A549 (cell line): ENCODE measurements at regions not wholly inside any gene's neighbourhood (a gene's known extent, or its start where the extent isn't known, plus 50 kb on each side); places are given as distances from the start of the nearest gene placed in this dataset.

Experiments
- ATAC-seq, 2 experiments: fragments of 200-7000 bp in 1 of 2; fragments of >200 bp in 1 of 2; cut with Nextera tagmentation in 1 of 2; cut with Tn5 transposase in 1 of 2; 3 replicates each; pipeline versions ENCODE4 v1.8.0 to v1.9.1; 2018 to 2020; ENCODE audit warnings: mild to moderate bottlenecking in 1 of 2, moderate library complexity in 1 of 2
- CTCF ChIA-PET: fragments of 300-600 bp; sonication (Branson Sonifier 250); formaldehyde crosslinking; extraction: SDS; loops from one replicate; lab custom pipeline; 2021; ENCODE audit warnings: antibody characterized with exemption, inconsistent platforms; lab: Yijun Ruan, JAX
- POLR2A ChIA-PET: fragments of 350-600 bp; formaldehyde crosslinking; extraction: SDS; loops from one replicate; lab custom pipeline; 2021; ENCODE audit warnings: antibody characterized with exemption, inconsistent platforms; lab: Yijun Ruan, JAX
- DNase-seq, 2 experiments: peaks; one replicate each; pipeline versions ENCODE4 v3.0.0 to v3.0.0-alpha.2; 2011 to 2016; ENCODE audit warnings: low read depth in 1 of 2, low spot score in 1 of 2
- FAIRE-seq: peaks from 2 replicates; lab custom pipeline; 2011; peaks lifted over from hg19 to GRCh38; lab: Jason Lieb, UNC
- H3K27ac ChIP-seq, 2 experiments: fragments of >200 bp; sonication (Bioruptor Twin); formaldehyde crosslinking; 3 replicates each; pipeline ENCODE4 v1.5.1; 2016 to 2017
- H3K4me1 ChIP-seq: fragments of >200 bp; sonication (Bioruptor Twin); formaldehyde crosslinking; 3 replicates; pipeline ENCODE4 v1.6.1; 2016
- H3K4me2 ChIP-seq: fragments of >200 bp; sonication (Bioruptor Twin); formaldehyde crosslinking; 3 replicates; pipeline ENCODE4 v1.6.1; 2016
- H3K4me3 ChIP-seq: fragments of >200 bp; sonication (Bioruptor Twin); formaldehyde crosslinking; 3 replicates; pipeline ENCODE4 v1.5.1; 2016
- H3K9me3 ChIP-seq: fragments of >200 bp; sonication (Bioruptor Twin); formaldehyde crosslinking; 3 replicates; pipeline ENCODE4 v1.6.1; 2016
- CBX2 ChIP-seq: fragments of 200-600 bp; sonication (generic); IDR thresholded peaks from 2 replicates; pipeline ENCODE4 v1.6.1; 2016; ENCODE audit warnings: low read depth, mild to moderate bottlenecking, borderline replicate concordance
- ESRRA ChIP-seq: fragments of 150-350 bp; IDR thresholded peaks from 2 replicates; pipeline ENCODE4 v1.6.1; 2014; ENCODE audit warnings: mild to moderate bottlenecking, low read length, borderline replicate concordance
- FOSL2 ChIP-seq, 2 experiments: fragments of 450-650 bp in 1 of 2; fragments of >200 bp in 1 of 2; sonication (Bioruptor Twin) in 1 of 2; formaldehyde crosslinking; IDR thresholded peaks; 2 replicates each; pipeline versions ENCODE4 v1.5.0 to v1.6.1; 2016 to 2020; ENCODE audit warnings: mild to moderate bottlenecking in 1 of 2, moderate library complexity in 1 of 2
- FOXS1 ChIP-seq: fragments of 250-450 bp; sonication (Bioruptor Pico); IDR thresholded peaks from 2 replicates; pipeline ENCODE4 v1.5.0; 2020; ENCODE audit warnings: mild to moderate bottlenecking, moderate library complexity
- HOXA7 ChIP-seq: fragments of 250-450 bp; sonication (Bioruptor Pico); IDR thresholded peaks from 2 replicates; pipeline ENCODE4 v1.5.0; 2020; ENCODE audit warnings: mild to moderate bottlenecking, moderate library complexity
- HOXB13 ChIP-seq: fragments of 250-450 bp; sonication (Bioruptor Pico); IDR thresholded peaks from 2 replicates; pipeline ENCODE4 v1.5.0; 2020; ENCODE audit warnings: low read depth, mild to moderate bottlenecking, moderate library complexity
- KDM5A ChIP-seq: fragments of 200-600 bp; sonication (generic); IDR thresholded peaks from 2 replicates; pipeline ENCODE4 v1.6.1; 2016; ENCODE audit warnings: antibody characterized with exemption, mild to moderate bottlenecking
- POLR2A ChIP-seq: IDR thresholded peaks from 2 replicates; pipeline ENCODE4 v1.6.1; 2012; ENCODE audit warnings: mild to moderate bottlenecking, low read length
- RARB ChIP-seq: fragments of 250-450 bp; sonication (Bioruptor Pico); IDR thresholded peaks from 2 replicates; pipeline ENCODE4 v1.8.0; 2021; ENCODE audit warnings: mild to moderate bottlenecking, moderate library complexity
- RFX5 ChIP-seq: fragments of 450-650 bp; IDR thresholded peaks from 2 replicates; pipeline ENCODE4 v1.7.1; 2014; ENCODE audit warnings: antibody characterized with exemption, mild to moderate bottlenecking, moderate library complexity
- SMC3 ChIP-seq: fragments of >200 bp; sonication (Bioruptor Twin); formaldehyde crosslinking; IDR thresholded peaks from 3 replicates; pipeline ENCODE4 v1.6.1; 2018; ENCODE audit warnings: inconsistent platforms
- USF2 ChIP-seq: fragments of 450-650 bp; IDR thresholded peaks from 2 replicates; pipeline ENCODE4 v1.6.1; 2014; ENCODE audit warnings: antibody characterized with exemption
- ZFP36 ChIP-seq: fragments of 450-650 bp; IDR thresholded peaks from 2 replicates; pipeline ENCODE4 v1.6.1; 2014; ENCODE audit warnings: borderline replicate concordance; ENCODE audit not compliant: partially characterized antibody
- WGBS: methylation state at CpG from one replicate; pipeline ENCODE4 v1.1.6; 2017; ENCODE audit errors: missing lambda C conversion rate; 5-methylcytosine and 5-hydroxymethylcytosine counted together
- TF ChIP-seq, protein P1 (sequence below): IDR thresholded peaks from 2 replicates; pipeline ENCODE4 v1.6.1; 2012; ENCODE audit warnings: low read depth, borderline replicate concordance
- TF ChIP-seq, protein P2 (sequence below): fragments of 150-350 bp; IDR thresholded peaks from 2 replicates; pipeline ENCODE4 v1.6.1; 2014; ENCODE audit warnings: low read depth, mild to moderate bottlenecking, low read length
- TF ChIP-seq, protein P3 (sequence below): fragments of >200 bp; sonication (Bioruptor Twin); formaldehyde crosslinking; IDR thresholded peaks from 2 replicates; pipeline ENCODE4 v1.6.1; 2016

GRCh38 chr7:96832092-96832662 lies 122.5 kb upstream of the SEM1 start (continued):
- TF ChIP-seq FOXS1 (CRISPR knock-in tag) (no peak), CBX2 (no peak), USF2 (no peak), KDM5A (no peak)
- TF ChIP-seq, all 56 proteins: peak for 0

DNA sequence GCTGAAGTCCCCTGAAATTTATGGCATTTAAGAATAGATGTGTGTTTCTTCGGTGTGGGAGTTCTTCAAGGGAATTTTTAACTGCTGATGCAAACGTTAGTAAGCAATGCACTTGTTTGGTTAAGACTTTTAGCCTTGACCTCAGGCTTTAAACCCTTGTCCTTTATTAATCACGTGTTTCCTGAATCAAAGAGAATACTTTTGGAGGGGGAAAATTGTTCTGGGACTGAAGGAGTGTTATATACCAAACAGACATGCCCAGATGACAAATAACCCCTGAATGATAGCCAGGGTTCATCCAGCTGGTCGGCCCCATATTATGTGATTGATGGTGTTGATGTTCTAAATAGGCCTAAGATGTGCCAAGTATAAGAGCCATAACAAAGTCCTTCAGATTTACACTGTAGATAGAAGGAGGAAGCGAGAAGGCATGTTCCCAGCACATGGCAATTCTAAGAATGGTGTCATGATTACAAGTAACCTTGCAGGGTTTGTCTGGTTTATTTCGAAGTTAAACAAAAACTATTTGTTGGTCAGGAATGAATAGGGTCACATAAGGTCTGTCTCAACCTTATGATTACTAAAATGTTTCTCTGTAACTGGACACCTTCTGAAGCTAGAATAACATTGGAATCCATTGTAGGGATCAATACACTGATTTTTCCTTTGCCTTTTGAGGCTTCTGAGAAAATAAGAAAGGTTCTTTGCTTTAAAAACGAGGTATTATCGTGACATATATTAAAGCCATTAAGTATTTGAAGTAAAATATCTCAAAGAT lies 124.2 kb upstream of the SEM1 start:
- POLR2A ChIA-PET: no interaction called here

DNA sequence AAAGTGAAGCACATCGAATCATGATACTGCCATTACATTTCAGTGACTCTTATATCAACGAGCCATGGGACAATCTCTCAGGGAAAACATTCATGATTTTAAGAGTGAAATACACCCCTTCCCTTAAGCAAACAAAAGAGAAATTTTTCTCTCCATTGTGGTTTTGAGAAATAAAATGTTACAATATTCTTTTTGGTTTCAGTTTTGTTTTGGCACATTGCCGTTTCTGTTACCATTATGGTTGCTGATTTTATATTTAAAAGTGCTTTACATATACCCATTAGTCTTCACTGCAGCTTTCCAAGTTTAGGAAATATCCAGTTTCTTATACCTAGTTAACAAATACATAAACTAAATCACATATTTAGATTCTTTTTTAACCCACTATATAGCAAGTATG lies 126.8 kb upstream of the SEM1 start:
- Histone ChIP-seq H3K9me3 (no peaks in the 10 kb centered on the region), H3K27ac (no peak overlapping the region), H3K4me3 (no peak overlapping the region; the same call in 2 of the 3 replicates), H3K4me2 (peak overlapping the region; percentile 43), H3K4me1 (no peaks in the 10 kb centered on the region; the same call in 2 of the 3 replicates)
- TF ChIP-seq RFX5 (no peak), ESRRA (no peak), POLR2A (no peak)
- TF ChIP-seq, protein P1, sequence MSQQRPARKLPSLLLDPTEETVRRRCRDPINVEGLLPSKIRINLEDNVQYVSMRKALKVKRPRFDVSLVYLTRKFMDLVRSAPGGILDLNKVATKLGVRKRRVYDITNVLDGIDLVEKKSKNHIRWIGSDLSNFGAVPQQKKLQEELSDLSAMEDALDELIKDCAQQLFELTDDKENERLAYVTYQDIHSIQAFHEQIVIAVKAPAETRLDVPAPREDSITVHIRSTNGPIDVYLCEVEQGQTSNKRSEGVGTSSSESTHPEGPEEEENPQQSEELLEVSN: no peak
- TF ChIP-seq, protein P2, sequence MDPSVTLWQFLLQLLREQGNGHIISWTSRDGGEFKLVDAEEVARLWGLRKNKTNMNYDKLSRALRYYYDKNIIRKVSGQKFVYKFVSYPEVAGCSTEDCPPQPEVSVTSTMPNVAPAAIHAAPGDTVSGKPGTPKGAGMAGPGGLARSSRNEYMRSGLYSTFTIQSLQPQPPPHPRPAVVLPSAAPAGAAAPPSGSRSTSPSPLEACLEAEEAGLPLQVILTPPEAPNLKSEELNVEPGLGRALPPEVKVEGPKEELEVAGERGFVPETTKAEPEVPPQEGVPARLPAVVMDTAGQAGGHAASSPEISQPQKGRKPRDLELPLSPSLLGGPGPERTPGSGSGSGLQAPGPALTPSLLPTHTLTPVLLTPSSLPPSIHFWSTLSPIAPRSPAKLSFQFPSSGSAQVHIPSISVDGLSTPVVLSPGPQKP: no peak
- ChIA-PET POLR2A (no interaction called here), CTCF (no interaction called here)
- DNase-seq: no peak
- WGBS: 10% methylated on average over 3 of the region's 3 CpGs
- FAIRE-seq: no peak
- no peak for ATAC-seq

More for the DNA sequence above, 124.2 kb upstream of the SEM1 start:
- CTCF ChIA-PET: no interaction called here
- H3K27ac ChIP-seq: no peak overlapping the region
- no peak for TF ChIP-seq POLR2A
- no peak for TF ChIP-seq RARB (CRISPR knock-in tag)
- TF ChIP-seq, protein P3, sequence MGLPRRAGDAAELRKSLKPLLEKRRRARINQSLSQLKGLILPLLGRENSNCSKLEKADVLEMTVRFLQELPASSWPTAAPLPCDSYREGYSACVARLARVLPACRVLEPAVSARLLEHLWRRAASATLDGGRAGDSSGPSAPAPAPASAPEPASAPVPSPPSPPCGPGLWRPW: no peak
- TF ChIP-seq ZFP36: no peak
- no peak for TF ChIP-seq HOXA7 (CRISPR knock-in tag)
- TF ChIP-seq FOSL2 (IDR thresholded peaks at IDR 0.05): no peak
- TF ChIP-seq FOSL2 (CRISPR knock-in tag; IDR thresholded peaks at IDR 0.05): no peak
- TF ChIP-seq SMC3: no peak
- TF ChIP-seq, all 56 proteins: peak for 0
- ATAC-seq (no peak; a peak in 1 of 6 replicates), DNase-seq (no peak), FAIRE-seq (no peak)
- no peaks in the 10 kb centered on the region; the same call in 2 of the 3 replicates for H3K4me1 ChIP-seq
- H3K4me2 ChIP-seq: no peak overlapping the region; the same call in 2 of the 3 replicates
- 14% methylated on average over 8 of the region's 8 CpGs for WGBS
- H3K4me3 ChIP-seq: no peak overlapping the region
- H3K9me3 ChIP-seq: no peaks in the 10 kb centered on the region

DNA sequence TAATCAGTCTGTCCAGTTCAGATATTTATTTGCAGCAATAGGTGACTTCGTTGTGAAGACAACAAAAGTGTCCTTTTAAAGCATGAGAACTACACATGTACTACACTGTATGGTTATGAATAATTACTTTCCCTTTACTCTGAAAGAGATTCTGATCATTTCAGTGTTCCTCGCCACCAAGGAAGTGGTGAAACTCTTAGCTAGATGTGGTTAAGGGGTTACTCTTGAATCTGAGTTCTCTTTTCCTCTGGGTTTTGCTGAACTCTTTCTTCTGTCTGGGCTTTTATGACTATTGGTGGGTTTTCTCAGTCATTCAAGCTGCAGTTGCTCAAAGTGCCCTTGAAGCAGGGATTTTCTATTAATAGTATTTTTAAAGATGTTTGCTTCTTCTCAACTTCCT lies 127.9 kb upstream of the SEM1 start:
- no peak for FAIRE-seq
- TF ChIP-seq HOXB13 (CRISPR knock-in tag): no peak
- Histone ChIP-seq H3K4me1 (no peaks in the 10 kb centered on the region; the same call in 2 of the 3 replicates), H3K9me3 (no peaks in the 10 kb centered on the region), H3K4me3 (no peak overlapping the region), H3K27ac (no peak overlapping the region), H3K4me2 (no peak overlapping the region)
- 27% methylated on average over 2 of the region's 2 CpGs for WGBS
- CTCF ChIA-PET: no interaction called here
- POLR2A ChIA-PET: no interaction called here
- DNase-seq: no peak
- no peak for ATAC-seq
